H1 (cell line): ENCODE measurements at regions not wholly inside any gene's neighbourhood (a gene's known extent, or its start where the extent isn't known, plus 50 kb on each side); places are given as distances from the start of the nearest gene placed in this dataset.

Source experiments
- CTCF ChIP-seq, 3 experiments: IDR thresholded peaks; 1 replicate in 2 of 3; 2 replicates in 1 of 3; pipeline versions ENCODE4 v1.5.1 to v1.6.1; 2011; ENCODE audit warnings: low read length in 3 of 3, mild to moderate bottlenecking in 3 of 3, inconsistent platforms in 2 of 3, low read depth in 1 of 3, moderate library complexity in 1 of 3; ENCODE audit not compliant: insufficient read depth in 1 of 3; ENCODE audit errors: control extremely low read depth in 1 of 3
- EP300 ChIP-seq, 2 experiments: IDR thresholded peaks; 1 replicate in 1 of 2; 2 replicates in 1 of 2; pipeline ENCODE4 v1.6.1; 2011 to 2012; ENCODE audit warnings: low read depth in 2 of 2, low read length in 2 of 2, mild to moderate bottlenecking in 2 of 2, borderline replicate concordance in 1 of 2, inconsistent platforms in 1 of 2, moderate library complexity in 1 of 2
- EZH2 ChIP-seq: fragments of 200-600 bp; sonication (generic); IDR thresholded peaks from 2 replicates; pipeline ENCODE4 v1.7.1; 2012; ENCODE audit warnings: low read depth, mild to moderate bottlenecking, moderate library complexity, low read length, inconsistent platforms; ENCODE audit not compliant: severe bottlenecking
- FOSL1 ChIP-seq: IDR thresholded peaks from 2 replicates; pipeline ENCODE4 v1.6.1; 2011; ENCODE audit warnings: mild to moderate bottlenecking, low read depth, low read length, moderate library complexity; ENCODE audit not compliant: insufficient read depth
- POLR2A ChIP-seq, 2 experiments: IDR thresholded peaks; 1 replicate in 1 of 2; 2 replicates in 1 of 2; pipeline ENCODE4 v1.6.1; 2011; ENCODE audit warnings: low read depth in 2 of 2, low read length in 2 of 2, mild to moderate bottlenecking in 2 of 2; ENCODE audit errors: control extremely low read depth in 1 of 2
- POLR2AphosphoS5 ChIP-seq: IDR thresholded peaks from 2 replicates; pipeline ENCODE4 v1.6.1; 2011; ENCODE audit warnings: low read depth, low read length
- TAF1 ChIP-seq: IDR thresholded peaks from 2 replicates; pipeline ENCODE4 v1.6.1; 2011; ENCODE audit warnings: mild to moderate bottlenecking, low read depth, low read length
- ZNF274 ChIP-seq: IDR thresholded peaks from 2 replicates; pipeline ENCODE4 v1.7.0; 2012; ENCODE audit warnings: low read length, borderline replicate concordance; ENCODE audit errors: extremely low read depth

GRCh38 chr4:135921081-135921480 is 1611.2 kb downstream of the PCDH18 start:
- TF ChIP-seq CTCF (IDR thresholded peaks at IDR 0.05; ENCODE audit: control extremely low read depth in 1 of 3, insufficient read depth in 1 of 3, low read depth in 1 of 3, low read length in 3 of 3) = no peak
- TF ChIP-seq POLR2A (IDR thresholded peaks at IDR 0.05; ENCODE audit: control extremely low read depth in 1 of 2, low read depth in 2 of 2, low read length in 2 of 2) = no peak
- TF ChIP-seq EZH2 = no peak
- no peak for TF ChIP-seq FOSL1
- no peak for TF ChIP-seq ZNF274
- TF ChIP-seq POLR2AphosphoS5 = no peak
- no peak for TF ChIP-seq EP300 (IDR thresholded peaks at IDR 0.05; ENCODE audit: borderline replicate concordance in 1 of 2, low read depth in 2 of 2, low read length in 2 of 2)
- no peak for TF ChIP-seq TAF1
